Fibroblast of the aortic adventitia (primary cell): ENCODE measurements at regions not wholly inside any gene's neighbourhood (a gene's known extent, or its start where the extent isn't known, plus 50 kb on each side); places are given as distances from the start of the nearest gene placed in this dataset.

Source experiments
- DNase-seq: peaks from one replicate; pipeline ENCODE4 v3.0.0-alpha.2; 2010; ENCODE audit warnings: low read depth
- H3K4me3 ChIP-seq: 2 replicates; pipeline ENCODE4 v1.5.1; 2011; ENCODE audit warnings: low read depth, mild to moderate bottlenecking, control low read depth, low read length, moderate library complexity
- CTCF ChIP-seq: IDR thresholded peaks from 2 replicates; pipeline ENCODE4 v1.5.1; 2011; ENCODE audit warnings: mild to moderate bottlenecking, low read length, control low read depth, inconsistent platforms; ENCODE audit not compliant: insufficient read depth

- TF ChIP-seq CTCF = no peak
- no peak for DNase-seq
These were observed 282.2 kb downstream of the EMP1 start for GRCh38 chr12:13478650-13479181.

GRCh38 chr12:13474381-13474780 is 277.9 kb downstream of the EMP1 start:
- DNase-seq = no peak
- TF ChIP-seq CTCF = no peak
- H3K4me3 ChIP-seq = no peak overlapping the region

More at GRCh38 chr12:13478650-13479181, 282.2 kb downstream of the EMP1 start:
- no peak overlapping the region for H3K4me3 ChIP-seq

GRCh38 chr12:13472690-13473089 is 276.2 kb downstream of the EMP1 start:
- no peak for TF ChIP-seq CTCF
- DNase-seq = peak; percentile 1
- no peak overlapping the region for H3K4me3 ChIP-seq

- H3K4me3 ChIP-seq = no peak overlapping the region
- no peak for DNase-seq
- no peak for TF ChIP-seq CTCF
These were observed 274.9 kb downstream of the EMP1 start for GRCh38 chr12:13471471-13471870.

GRCh38 chr12:13465635-13466034 is 269.1 kb downstream of the EMP1 start:
- no peak overlapping the region for H3K4me3 ChIP-seq
- DNase-seq = peak; percentile 2
- TF ChIP-seq CTCF = no peak

- no peak overlapping the region for H3K4me3 ChIP-seq
- TF ChIP-seq CTCF = no peak
- DNase-seq = no peak
These were observed 266.7 kb downstream of the EMP1 start for GRCh38 chr12:13463189-13463588.

GRCh38 chr12:13462450-13462849 is 265.9 kb downstream of the EMP1 start:
- H3K4me3 ChIP-seq = no peak overlapping the region
- no peak for DNase-seq
- no peak for TF ChIP-seq CTCF
